HG03439 (cell line): ENCODE measurements at regions not wholly inside any gene's neighbourhood (a gene's known extent, or its start where the extent isn't known, plus 50 kb on each side); places are given as distances from the start of the nearest gene placed in this dataset.

Experiments
- ATAC-seq: cut with Tn5 transposase; IDR thresholded peaks from one replicate; pipeline ENCODE4 v1.9.1; 2021; ENCODE audit warnings: mild to moderate bottlenecking, moderate library complexity; ENCODE audit not compliant: unreplicated experiment

DNA sequence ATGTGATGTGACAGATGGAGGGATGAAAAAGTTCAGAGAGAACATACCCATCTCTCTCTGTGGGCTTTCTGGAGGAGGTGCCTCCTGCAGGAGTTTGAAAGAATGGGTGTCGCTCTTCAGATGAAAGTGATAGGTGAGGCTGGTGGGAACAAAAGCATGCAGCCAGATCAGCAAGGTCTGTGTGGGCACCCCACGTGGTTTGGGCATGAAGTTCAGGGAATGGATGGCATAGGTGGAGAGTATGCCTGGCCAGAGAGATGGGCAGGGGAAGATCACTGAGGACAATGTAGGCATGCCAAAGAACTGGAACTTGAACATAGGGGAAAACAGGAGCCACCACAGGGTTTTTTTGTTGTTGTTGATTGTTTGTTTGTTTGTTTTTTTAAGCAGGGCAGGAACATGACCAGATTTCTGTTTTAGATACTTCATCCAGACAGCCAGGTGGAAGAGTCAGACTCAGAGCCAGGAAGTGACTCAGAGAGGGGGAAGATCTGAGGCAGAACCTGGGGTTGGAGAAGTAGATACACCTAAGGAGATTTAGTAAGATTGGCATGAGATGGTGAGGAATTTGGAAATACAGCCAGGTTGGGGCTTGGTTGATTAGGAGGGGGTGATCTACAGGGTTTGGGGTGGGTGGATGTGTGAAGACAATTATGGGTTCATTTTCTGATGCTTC, 64.8 kb upstream of the CLSTN2 start:
- no peak for ATAC-seq

DNA sequence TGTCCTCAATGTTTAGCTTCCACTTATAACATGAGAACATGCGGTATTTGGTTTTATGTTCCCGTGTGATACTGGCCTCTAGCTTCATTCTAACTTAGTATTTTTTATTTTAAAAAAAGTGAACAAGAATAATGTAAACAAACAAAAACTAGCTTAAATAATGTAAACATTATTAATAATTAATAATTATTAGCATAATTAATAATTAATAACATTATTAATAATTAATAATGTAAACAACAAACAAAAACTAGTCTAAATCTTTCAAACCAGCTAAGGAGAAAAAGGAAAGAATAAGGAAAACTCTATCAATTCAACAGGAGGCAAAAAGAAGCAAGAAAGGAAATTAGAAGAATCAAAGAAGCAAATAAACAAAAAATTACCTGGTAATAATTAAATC, 66.2 kb upstream of the CLSTN2 start:
- ATAC-seq = no peak

DNA sequence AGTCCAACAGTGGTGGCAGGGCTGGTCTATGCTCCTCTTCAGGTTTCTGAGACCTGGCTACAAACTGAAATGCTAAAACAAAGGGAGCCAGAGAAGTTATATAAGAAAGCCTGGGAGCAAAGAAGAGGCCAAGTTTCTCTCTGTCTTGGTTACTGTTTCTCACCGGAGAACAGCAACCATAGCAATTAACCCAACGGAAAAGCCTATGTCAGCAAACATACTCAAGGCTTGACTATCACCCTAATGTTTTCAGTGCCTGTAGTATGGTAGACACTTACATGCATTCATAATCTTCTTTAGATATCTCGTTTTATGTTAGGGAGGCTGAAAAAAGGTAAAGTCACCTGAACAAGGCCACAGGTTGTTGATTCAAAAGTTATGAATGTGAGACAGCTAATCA, 86.3 kb upstream of the CLSTN2 start:
- ATAC-seq = no peak

DNA sequence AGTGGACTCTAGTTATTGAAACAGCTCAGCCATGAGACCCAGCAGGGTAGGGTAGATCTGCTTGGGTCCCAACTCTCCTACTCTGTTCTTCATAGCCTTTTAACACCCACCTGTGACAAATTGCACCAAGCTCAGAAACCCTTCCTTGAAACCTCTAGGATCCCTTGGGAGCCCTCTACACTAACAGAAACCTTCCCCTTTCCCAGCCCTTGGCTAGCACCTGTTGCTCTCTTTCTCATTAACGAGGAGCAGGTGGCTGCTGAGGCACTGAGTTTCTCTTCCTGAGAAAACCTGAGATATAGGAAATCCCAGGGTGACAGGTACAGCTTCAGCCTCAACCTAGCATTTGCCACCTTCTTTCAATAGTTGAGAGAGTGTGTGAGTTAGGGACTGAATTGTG, 88.3 kb upstream of the CLSTN2 start:
- no peak for ATAC-seq

DNA sequence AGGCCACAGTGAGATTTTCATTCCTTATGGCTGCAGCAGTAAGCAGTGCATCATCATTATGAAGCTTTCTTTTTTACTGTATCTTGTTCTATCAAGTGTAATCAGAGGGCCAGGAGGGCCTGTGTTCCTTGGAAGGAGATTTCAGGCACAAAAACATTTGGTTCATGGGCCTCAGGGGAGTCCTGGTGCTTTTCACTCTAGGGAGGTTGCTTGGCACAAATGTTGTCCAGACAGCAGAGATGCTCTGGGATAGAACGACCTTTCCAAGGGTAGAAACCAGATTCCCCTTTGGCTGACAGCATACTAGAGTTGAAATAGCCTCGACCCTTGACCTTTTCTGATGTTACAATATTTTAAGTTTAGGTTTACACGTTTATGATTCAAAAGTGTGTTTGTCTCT, 95.3 kb upstream of the CLSTN2 start:
- ATAC-seq = no peak

DNA sequence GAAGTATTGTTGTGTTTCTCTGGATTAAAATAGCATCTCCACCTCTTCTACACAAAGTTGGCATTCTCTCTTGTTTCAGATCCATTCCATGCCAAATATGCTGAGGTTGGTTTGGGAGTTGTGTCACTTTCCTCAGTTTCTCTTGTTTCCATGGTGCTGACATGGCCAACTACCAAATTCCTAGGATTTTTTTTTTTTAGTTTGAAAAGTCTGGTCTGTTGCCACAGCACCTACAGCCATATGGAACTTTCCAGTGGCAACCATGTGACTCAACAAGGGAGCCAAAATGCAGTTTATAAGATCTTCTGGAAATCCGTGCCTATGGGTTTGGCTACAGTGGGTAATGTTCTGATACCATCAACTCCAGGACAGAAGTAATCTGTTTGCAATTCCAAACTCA, 96.0 kb upstream of the CLSTN2 start:
- ATAC-seq = no peak

DNA sequence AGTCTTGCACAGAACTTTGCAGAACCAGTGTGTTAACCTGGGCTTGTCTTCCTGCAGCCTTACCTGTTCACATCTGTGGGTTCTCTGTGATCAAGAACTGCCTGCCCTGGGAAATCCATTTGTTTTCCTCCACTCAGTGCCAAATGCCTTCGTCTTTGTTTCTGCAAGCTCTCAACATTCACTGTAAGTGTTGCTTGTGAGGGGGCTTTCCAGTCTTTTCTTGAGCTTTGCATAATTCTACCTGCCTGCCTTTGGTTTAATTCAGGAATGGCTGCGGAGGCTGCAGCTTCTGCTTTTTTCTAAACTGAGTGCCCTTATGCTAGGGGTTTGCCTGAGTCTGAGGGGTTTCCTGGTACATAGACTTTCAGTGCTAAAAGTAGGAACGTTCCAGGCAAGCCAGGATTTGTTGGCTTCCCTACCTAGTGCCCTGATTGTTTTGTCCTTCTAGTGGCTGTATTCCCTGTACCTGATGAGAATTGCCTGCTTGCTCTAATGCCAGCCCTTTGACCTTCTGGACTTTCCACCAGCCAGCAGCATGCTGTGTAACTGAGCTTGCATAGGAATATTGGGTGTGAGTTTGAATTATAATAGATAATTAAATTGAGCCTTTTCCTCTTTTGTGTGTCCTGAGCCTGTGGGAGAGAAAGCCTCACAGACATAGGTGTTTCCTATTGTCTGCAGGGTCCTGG, 96.6 kb upstream of the CLSTN2 start:
- ATAC-seq = no peak

DNA sequence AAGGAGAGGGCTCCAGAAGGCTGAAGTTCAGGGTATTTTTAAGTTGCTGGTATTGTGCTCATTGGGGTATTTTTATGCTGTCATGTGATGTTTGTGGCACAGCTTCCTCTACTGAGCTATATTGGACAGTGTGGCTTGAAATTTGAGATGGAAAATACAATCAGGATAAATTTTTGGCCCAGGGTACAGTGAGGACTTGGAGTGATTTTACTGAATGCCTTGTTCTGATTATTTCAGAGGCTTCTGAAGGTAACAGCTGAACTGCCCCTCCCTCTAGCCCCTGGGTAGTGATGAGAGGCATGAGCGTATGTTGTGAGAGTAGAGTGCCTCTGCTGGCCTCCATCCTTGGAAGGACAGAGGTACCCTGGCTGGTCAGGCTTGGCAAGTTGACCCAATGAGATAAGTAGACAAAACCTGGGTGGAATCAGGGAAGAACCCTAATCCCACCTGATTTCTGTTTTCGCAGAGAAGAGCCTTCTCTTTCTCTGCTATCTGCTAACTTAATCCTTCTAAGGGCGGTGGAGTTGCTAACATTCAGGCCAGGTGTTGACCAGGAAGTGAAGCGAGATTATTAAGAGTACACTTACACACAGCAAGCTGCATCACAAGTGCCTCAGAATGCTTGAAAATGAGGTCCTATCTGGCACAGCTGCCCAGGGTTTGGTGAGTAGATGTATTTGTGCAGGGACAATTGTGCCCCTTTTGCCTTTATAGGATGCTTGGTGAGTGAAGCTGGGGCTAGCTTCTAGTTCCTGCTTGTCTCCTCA, 98.1 kb upstream of the CLSTN2 start:
- no peak for ATAC-seq

DNA sequence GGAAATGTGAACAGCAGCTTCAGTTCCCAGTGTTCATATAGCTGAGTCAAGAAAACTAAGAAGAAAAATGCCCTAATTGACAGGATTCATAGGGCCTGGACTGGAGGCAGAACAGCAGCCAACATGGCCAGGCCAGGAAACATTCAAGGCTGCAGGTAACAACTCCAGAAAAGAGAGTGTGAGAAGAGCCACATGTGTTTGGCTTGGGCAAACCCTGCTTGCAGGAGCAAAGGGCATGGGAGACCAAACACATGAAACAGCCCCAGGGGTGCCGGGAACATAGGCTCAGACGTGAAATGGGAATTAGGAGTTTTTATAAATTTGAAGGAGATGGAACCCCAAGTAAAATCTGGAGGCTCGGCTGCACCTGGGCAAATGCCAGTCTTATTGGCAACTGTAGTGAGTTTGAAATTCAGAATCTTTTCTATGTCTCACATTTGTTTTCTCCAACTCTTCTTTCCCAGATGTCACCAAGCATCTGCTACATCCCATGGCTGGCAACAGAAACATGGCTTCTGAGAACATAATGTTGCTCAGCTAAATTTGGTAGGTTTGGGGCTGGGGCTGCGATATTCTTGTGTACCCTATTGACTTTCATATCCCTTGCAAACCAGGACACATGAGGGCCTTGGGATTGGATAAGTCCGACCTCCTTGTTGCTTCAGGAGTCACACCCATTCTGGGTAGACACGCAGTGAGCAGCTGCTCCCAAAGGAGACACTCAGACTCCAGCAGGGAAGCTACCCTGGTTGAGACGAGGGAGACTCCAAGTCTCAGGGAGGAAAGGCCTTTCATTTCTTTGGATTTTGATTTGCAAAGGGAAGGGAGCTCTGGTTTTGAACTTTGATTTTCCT, 98.9 kb upstream of the CLSTN2 start:
- no peak for ATAC-seq

DNA sequence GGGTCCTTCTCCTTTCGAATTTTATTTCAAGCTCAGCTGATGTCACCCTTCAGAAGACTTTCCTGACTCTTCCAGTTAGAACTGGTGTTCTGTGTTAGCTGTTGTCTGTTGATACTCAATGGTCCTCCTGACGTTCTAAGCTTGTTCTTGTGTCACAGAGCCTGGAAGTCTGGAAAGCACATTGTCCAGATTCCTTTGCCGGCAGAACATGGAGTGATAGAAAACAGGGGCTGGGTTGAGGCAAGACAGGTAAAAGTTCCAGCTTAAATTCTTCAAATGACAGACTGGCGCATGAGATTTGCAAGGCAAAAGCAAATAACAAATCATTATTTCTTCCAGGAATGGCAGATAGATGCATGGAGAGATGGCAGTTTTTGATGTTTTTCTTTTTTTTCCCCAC, 102.0 kb upstream of the CLSTN2 start:
- ATAC-seq = no peak

DNA sequence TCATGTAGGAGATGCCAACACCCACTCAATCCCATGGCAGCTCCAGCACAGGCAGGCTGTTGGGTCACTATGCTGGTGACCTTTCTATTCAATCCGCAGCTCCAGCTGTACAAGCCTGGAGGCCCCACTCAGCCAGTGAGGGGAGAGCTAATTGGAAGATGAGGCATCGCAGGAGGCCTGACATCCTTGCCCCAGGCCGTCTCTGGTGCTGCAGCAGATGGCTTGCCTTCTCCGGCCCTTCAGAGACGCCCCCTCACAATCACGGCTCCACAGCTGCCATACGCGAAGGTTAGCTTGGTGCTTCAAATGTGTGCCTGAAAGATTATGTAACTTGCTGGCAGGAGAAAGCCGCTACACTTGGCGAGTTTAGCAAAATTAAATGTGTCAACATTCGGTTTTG, 104.2 kb upstream of the CLSTN2 start:
- no peak for ATAC-seq

DNA sequence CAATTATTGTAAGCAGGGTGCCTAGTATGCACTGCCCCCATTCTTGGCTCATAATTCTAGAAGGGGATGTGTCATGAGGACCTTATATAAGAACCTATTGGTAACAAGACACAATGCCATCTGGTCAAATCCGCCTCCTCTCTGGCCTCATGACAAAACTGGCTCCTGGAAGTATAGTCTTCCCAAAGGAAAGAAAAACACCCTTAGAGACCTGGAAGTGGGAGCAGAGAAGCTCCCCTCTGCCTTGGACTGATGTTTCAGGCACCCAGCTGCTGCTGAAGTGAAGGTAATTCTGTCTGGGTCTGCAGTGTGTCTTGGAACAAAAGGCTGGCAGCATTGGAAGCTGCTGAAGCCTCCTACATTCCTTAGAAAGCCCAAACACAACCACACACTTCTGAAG, 107.2 kb upstream of the CLSTN2 start:
- no peak for ATAC-seq

DNA sequence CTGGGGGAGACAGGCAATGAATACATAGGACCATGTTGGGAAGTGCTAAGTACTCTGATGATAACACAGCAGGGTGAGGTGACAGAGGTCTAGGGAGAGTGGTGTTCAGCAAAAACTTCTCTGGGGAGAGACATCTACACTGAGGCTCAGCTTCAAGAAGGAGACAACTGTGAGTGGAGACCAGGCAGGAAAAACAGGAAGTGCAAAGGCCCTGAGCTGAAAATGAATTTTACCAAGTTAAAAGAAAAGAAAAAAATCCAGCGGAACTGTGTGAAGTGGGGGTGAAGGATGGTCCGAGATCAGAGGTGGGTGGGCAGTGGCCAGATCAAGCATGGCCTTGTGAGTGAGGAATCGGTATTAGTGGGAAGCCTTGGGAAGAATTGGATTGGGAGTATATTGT, 110.1 kb upstream of the CLSTN2 start:
- ATAC-seq = no peak

DNA sequence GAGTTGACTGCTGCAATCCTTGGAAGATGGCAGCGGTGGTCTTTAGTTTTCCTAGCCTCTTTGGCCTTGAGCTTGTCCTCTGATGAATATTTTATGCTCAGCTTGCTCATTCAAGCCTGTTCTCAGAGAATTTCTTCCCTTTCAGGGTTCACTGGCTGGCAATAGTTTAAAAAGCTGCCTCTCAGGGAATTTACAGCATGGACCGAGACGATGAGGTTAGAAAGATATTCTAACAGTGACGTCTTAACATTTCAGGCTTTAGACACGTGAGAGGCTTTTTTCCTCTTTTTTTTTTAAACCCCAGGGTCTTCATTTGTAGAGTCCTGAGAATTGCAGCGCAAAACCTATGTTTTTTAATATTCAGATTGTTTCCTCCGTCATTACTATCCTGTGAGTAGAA, 120.3 kb upstream of the CLSTN2 start:
- ATAC-seq = no peak

DNA sequence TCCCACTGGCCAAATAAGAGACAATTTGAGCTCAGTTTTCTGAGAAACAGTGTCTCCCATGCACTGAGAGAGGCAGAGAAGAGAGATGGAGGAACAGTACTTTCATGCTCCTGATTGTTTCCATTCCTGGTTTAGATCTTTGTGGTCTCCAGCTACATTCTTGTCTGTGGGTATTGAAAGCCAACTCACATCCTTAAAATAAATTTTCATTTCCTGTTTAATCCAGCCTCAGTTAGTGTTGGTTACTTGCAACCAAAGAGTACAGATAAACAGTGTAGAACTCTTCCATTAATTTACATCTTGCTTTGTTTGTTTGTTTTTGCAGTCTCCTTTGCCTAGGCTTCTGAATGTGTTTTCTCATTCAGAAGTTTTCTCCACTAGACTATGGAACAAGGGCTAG, 123.7 kb upstream of the CLSTN2 start:
- no peak for ATAC-seq

DNA sequence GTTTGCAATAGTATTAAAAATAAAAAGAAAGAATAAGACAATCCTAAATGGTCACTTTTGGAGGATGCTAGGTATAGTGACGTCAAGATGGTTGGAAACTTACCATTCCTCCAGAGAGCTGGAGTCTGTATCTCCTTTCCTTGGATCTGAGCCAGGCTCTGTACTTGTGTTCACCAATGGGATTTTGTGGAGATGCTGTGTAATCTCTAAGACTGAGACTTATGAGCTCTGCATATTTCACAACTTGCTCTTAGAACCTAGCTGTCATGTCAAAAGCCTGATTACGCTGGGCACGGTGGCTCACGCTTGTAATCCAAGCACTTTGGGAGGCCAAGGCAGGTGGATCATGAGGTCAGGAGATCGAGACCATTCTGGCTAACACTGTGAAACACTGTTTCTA, 126.8 kb upstream of the CLSTN2 start:
- ATAC-seq = no peak

DNA sequence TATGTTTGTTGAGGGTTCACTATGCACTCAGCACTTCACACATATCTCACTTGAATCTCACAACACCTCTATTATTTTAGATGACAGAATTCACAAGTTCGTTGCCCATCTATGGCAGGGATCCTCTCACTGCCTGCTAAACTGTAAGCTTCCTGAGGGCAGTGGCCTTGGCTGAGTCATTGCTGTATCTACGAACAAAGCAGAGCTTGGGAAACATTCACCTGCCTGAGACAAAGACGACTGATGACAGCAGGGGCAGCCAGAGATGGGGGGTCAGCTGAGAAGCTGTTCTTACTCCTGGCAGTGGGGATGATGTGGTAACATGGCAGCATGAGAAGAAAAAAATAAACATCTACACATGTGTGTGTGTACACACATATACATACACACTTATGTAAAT, 125.5 kb upstream of the NMNAT3 start:
- ATAC-seq = no peak

DNA sequence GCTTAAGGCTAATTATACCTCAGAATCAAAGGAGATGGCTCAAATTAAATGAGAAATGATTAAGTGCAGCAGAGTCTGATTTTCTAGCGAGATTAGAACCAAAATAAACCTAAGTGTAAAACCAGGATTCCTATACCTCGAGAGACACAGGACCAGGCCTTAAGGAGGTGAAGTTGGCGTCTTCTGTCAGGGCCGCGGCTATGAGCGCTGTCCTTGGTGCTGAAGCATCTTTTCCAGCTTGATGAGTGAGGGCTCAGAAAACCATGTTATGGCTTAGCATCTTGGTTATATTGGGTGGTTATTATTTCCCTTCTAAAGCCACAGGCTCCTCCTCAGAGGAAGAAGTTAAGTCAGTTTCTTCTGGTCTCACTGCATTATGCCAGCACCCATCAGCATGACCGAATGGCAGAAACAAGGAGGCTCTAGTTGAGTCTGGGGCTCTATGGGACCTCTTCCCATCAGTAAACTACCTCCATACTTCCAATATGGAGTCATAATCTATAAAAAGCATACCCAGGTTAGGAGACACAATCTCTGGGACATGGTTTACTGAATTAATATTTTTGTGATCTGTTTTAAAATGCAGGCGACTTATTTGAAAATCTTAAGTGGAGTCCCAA, 120.1 kb upstream of the NMNAT3 start:
- no peak for ATAC-seq

DNA sequence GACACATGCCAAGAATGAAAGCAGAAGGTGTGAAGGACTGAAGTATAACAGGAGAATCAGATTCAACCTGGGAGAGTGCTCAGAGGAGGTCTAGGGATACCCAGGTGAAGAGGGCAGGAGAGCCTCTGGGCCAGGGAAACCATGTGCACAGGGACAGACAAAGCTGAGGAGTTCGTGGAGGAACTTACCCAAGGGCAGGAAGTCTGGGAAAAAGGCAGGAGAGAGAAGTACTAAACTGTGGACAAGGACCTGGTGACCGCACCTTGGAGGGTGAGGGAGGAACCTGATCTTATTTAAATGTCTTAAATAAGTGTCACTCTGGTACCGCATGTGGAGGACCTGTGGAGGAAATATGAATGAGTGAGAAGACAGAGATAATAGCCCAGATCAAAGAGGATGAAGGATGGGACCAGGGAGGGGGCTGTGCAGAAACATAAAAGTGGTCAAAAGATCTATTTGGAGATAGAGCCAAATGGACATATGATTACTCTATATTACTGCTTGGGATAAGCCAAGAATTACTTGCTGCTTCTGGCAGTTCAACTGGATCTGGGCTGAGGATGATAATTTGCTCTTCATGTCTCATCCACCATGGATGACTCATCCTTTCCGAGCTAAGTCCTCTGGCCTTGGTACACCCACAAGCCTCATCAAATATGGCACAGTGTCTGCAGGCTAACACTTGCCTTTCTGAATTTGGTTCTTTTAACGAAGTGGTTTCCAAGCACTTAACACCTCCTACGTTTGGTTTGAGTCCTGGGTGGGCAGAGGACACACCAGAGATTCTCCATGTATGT, 116.9 kb upstream of the NMNAT3 start:
- no peak for ATAC-seq

DNA sequence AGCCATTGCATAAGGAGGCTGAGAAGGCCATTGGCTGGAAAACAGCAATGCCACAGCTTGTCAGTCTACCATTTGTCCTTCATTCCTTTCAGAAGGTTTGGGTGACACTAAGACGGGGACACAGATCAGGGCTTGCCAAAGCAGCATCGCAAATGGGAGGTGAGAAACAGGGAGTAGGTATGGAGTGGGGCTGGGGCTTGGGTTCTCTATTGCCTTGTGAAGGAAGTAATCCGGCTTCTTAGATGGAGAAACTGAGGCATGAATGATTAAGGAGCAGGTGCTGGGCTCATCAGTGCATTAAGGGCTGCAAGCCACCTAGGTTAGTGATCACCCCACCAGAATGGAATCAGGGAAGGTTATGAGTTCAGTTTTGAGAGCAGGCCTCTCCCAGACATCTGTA, 115.6 kb upstream of the NMNAT3 start:
- no peak for ATAC-seq
